IMR-90 (cell line): ENCODE measurements at regions not wholly inside any gene's neighbourhood (a gene's known extent, or its start where the extent isn't known, plus 50 kb on each side); places are given as distances from the start of the nearest gene placed in this dataset.

Experiments used
- ATAC-seq: fragments of 200-7000 bp; cut with Tn5 transposase; 2 replicates; pipeline ENCODE4 v1.9.1; 2020; ENCODE audit warnings: low read depth, mild to moderate bottlenecking, moderate library complexity
- BruUV-seq: library from RNA; stranded (reverse); fragments of 400-500 nt; replicated peaks from 2 replicates; lab custom pipeline; 2021; lab: Mats Ljungman, UMichigan
- CTCF ChIA-PET: fragments of 300-600 bp; formaldehyde crosslinking; extraction: SDS; loops from one replicate; lab custom pipeline; 2021; ENCODE audit warnings: antibody characterized with exemption; lab: Yijun Ruan, JAX
- POLR2A ChIA-PET: fragments of 300-600 bp; sonication (Branson Sonifier 250); formaldehyde crosslinking; loops from one replicate; lab custom pipeline; 2022; ENCODE audit warnings: antibody characterized with exemption; ENCODE audit not compliant: unreplicated experiment; lab: Charles Lee
- DNase-seq: peaks from one replicate; pipeline ENCODE4 v3.0.0; 2013
- H2AFZ ChIP-seq: replicated peaks from 2 replicates; pipeline ENCODE3; 2013; ENCODE audit warnings: low read length, mild to moderate bottlenecking; ENCODE audit not compliant: poor library complexity
- H2AK5ac ChIP-seq: 2 replicates; pipeline ENCODE4 v1.6.1; 2013; ENCODE audit warnings: low read depth, low read length, inconsistent platforms
- H2AK9ac ChIP-seq: replicated peaks from 2 replicates; pipeline ENCODE3; 2013; ENCODE audit warnings: mild to moderate bottlenecking, low read depth, low read length, moderate library complexity; ENCODE audit not compliant: poor library complexity
- H2BK120ac ChIP-seq: 2 replicates; pipeline ENCODE4 v1.6.1; 2013; ENCODE audit warnings: low read depth, low read length, inconsistent platforms
- H2BK15ac ChIP-seq: 3 replicates; pipeline ENCODE4 v1.6.1; 2013; ENCODE audit warnings: low read depth, low read length, inconsistent platforms
- H2BK20ac ChIP-seq: 2 replicates; pipeline ENCODE4 v1.6.1; 2013; ENCODE audit warnings: low read depth, mild to moderate bottlenecking, inconsistent platforms, low read length, moderate library complexity
- H2BK5ac ChIP-seq: 2 replicates; pipeline ENCODE4 v1.6.1; 2013; ENCODE audit warnings: mild to moderate bottlenecking, low read depth, low read length, inconsistent platforms; ENCODE audit not compliant: poor library complexity, severe bottlenecking
- H3K14ac ChIP-seq: replicated peaks from 2 replicates; pipeline ENCODE4 v1.6.1; 2013; ENCODE audit warnings: low read depth, low read length, inconsistent platforms
- H3K18ac ChIP-seq: 2 replicates; pipeline ENCODE4 v1.6.1; 2013; ENCODE audit warnings: low read depth, low read length, control low read depth
- H3K23ac ChIP-seq: 2 replicates; pipeline ENCODE4 v1.6.1; 2013; ENCODE audit warnings: low read depth, low read length, inconsistent platforms
- H3K27ac ChIP-seq: 2 replicates; pipeline ENCODE4 v1.5.1; 2013; ENCODE audit warnings: mild to moderate bottlenecking, control low read depth, low read length; ENCODE audit not compliant: insufficient read depth
- H3K27me3 ChIP-seq: 2 replicates; pipeline ENCODE4 v1.6.1; 2013; ENCODE audit warnings: low read length; ENCODE audit not compliant: control insufficient read depth, insufficient read depth
- H3K36me3 ChIP-seq: 2 replicates; pipeline ENCODE4 v1.6.1; 2013; ENCODE audit warnings: low read length, mixed read lengths; ENCODE audit not compliant: control insufficient read depth, insufficient read depth
- H3K4ac ChIP-seq: 2 replicates; pipeline ENCODE4 v1.6.1; 2013; ENCODE audit warnings: low read depth, low read length, inconsistent platforms
- H3K4me1 ChIP-seq: 2 replicates; pipeline ENCODE4 v1.6.1; 2013; ENCODE audit warnings: low read length, mixed read lengths; ENCODE audit not compliant: control insufficient read depth, insufficient read depth
- H3K4me2 ChIP-seq: 2 replicates; pipeline ENCODE4 v1.6.1; 2013; ENCODE audit warnings: low read depth, mild to moderate bottlenecking, control low read depth, low read length, moderate library complexity
- H3K4me3 ChIP-seq: 2 replicates; pipeline ENCODE4 v1.5.1; 2013; ENCODE audit warnings: low read depth, mild to moderate bottlenecking, control low read depth, low read length, moderate library complexity; ENCODE audit not compliant: insufficient read depth
- H3K56ac ChIP-seq: 2 replicates; pipeline ENCODE4 v1.6.1; 2013; ENCODE audit warnings: low read length, inconsistent platforms; ENCODE audit not compliant: insufficient read depth; ENCODE audit errors: extremely low read depth
- H3K79me1 ChIP-seq, 2 experiments: 2 replicates each; pipeline ENCODE4 v1.6.1; 2013; ENCODE audit warnings: low read length in 2 of 2, inconsistent platforms in 1 of 2, low read depth in 1 of 2
- H3K9ac ChIP-seq: 2 replicates; pipeline ENCODE4 v1.6.1; 2013; ENCODE audit warnings: low read depth, low read length, control low read depth
- H3K9me1 ChIP-seq: 2 replicates; pipeline ENCODE4 v1.6.1; 2013; ENCODE audit warnings: low read length, inconsistent platforms; ENCODE audit not compliant: insufficient read depth
- H3K9me3 ChIP-seq: 2 replicates; pipeline ENCODE4 v1.6.1; 2013; ENCODE audit warnings: low read length; ENCODE audit not compliant: control insufficient read depth, insufficient read depth
- H4K20me1 ChIP-seq: 2 replicates; pipeline ENCODE4 v1.6.1; 2013; ENCODE audit warnings: low read length, inconsistent platforms; ENCODE audit not compliant: insufficient read depth
- H4K5ac ChIP-seq: 2 replicates; pipeline ENCODE4 v1.6.1; 2013; ENCODE audit warnings: mild to moderate bottlenecking, low read depth, low read length, control low read depth
- H4K8ac ChIP-seq, 2 experiments: 2 replicates each; pipeline ENCODE4 v1.6.1; 2013; ENCODE audit warnings: low read depth in 2 of 2, low read length in 2 of 2, control low read depth in 1 of 2, inconsistent platforms in 1 of 2
- H4K91ac ChIP-seq: 2 replicates; pipeline ENCODE4 v1.6.1; 2013; ENCODE audit warnings: low read depth, low read length, inconsistent platforms; ENCODE audit not compliant: insufficient read depth
- BHLHE40 ChIP-seq: fragments of 150-350 bp; IDR thresholded peaks from 2 replicates; pipeline ENCODE4 v1.6.1; 2016; ENCODE audit warnings: mild to moderate bottlenecking, low read depth, low read length
- CEBPB ChIP-seq: IDR thresholded peaks from 2 replicates; pipeline ENCODE4 v1.6.1; 2012; ENCODE audit warnings: low read depth, low read length, improper control_type of control experiment
- CHD1 ChIP-seq: IDR thresholded peaks from 2 replicates; pipeline ENCODE4 v1.6.1; 2012; ENCODE audit warnings: low read depth, low read length, improper control_type of control experiment
- CTCF ChIP-seq: conservative IDR thresholded peaks from 2 replicates; pipeline ENCODE4 v1.5.1; 2012; ENCODE audit warnings: mild to moderate bottlenecking, low read depth, low read length, improper control_type of control experiment
- ELK1 ChIP-seq: fragments of 150-350 bp; IDR thresholded peaks from 2 replicates; pipeline ENCODE4 v1.6.1; 2016; ENCODE audit warnings: low read depth, mild to moderate bottlenecking, low read length, moderate library complexity, borderline replicate concordance
- FOS ChIP-seq: fragments of 150-350 bp; IDR thresholded peaks from 2 replicates; pipeline ENCODE4 v1.6.1; 2016; ENCODE audit warnings: low read depth, low read length
- MAFK ChIP-seq: IDR thresholded peaks from 2 replicates; pipeline ENCODE4 v1.6.1; 2012; ENCODE audit warnings: low read depth, low read length, improper control_type of control experiment
- MAZ ChIP-seq: IDR thresholded peaks from 2 replicates; pipeline ENCODE4 v1.6.1; 2012; ENCODE audit warnings: low read depth, mild to moderate bottlenecking, low read length, improper control_type of control experiment, moderate library complexity, borderline replicate concordance
- MXI1 ChIP-seq: IDR thresholded peaks from 2 replicates; pipeline ENCODE4 v1.6.1; 2012; ENCODE audit warnings: low read depth, mild to moderate bottlenecking, low read length, moderate library complexity, borderline replicate concordance
- NFE2L2 ChIP-seq: fragments of 150-350 bp; IDR thresholded peaks from 2 replicates; pipeline ENCODE4 v1.6.1; 2016; ENCODE audit warnings: low read depth, mild to moderate bottlenecking, low read length
- POLR2A ChIP-seq: IDR thresholded peaks from 2 replicates; pipeline ENCODE4 v1.6.1; 2012; ENCODE audit warnings: mild to moderate bottlenecking, low read depth, low read length
- RAD21 ChIP-seq: IDR thresholded peaks from 2 replicates; pipeline ENCODE4 v1.6.1; 2012; ENCODE audit warnings: low read length, improper control_type of control experiment
- RCOR1 ChIP-seq: IDR thresholded peaks from 2 replicates; pipeline ENCODE4 v1.6.1; 2012; ENCODE audit warnings: mild to moderate bottlenecking, low read length, improper control_type of control experiment; ENCODE audit not compliant: insufficient replicate concordance
- RFX5 ChIP-seq: IDR thresholded peaks from 2 replicates; pipeline ENCODE4 v1.8.0; 2012; ENCODE audit warnings: low read depth, mild to moderate bottlenecking, low read length, moderate library complexity
- SMC3 ChIP-seq: fragments of 150-350 bp; IDR thresholded peaks from 2 replicates; pipeline ENCODE4 v1.6.1; 2016; ENCODE audit warnings: low read depth, mild to moderate bottlenecking, antibody characterized with exemption, low read length, moderate library complexity
- USF2 ChIP-seq: fragments of 150-350 bp; IDR thresholded peaks from 2 replicates; pipeline ENCODE4 v1.6.1; 2017; ENCODE audit warnings: mild to moderate bottlenecking, antibody characterized with exemption, low read length, low read depth
- WGBS, 2 experiments: methylation state at CpG; one replicate each; pipeline versions ENCODE4 v1.1.5 to v1.1.7; 2013; ENCODE audit warnings: missing lambda C conversion rate in 2 of 2; ENCODE audit not compliant: insufficient read length in 1 of 2; ENCODE audit errors: extremely low coverage in 2 of 2; 5-methylcytosine and 5-hydroxymethylcytosine counted together
- dilution Hi-C: fragments of 300-500 bp; cut with HindIII; formaldehyde crosslinking; loops from one replicate; pipeline ENCODE4 v1.14.3; 2018; ENCODE audit warnings: low sequenced_read_pairs; ENCODE audit not compliant: unreplicated experiment
- in situ Hi-C: fragments of 300-500 bp; cut with MboI; formaldehyde crosslinking; loops from 3 replicates; pipeline ENCODE4 v1.14.3; 2019; ENCODE audit warnings: low sequenced_read_pairs, inconsistent platforms, mixed read lengths
- intact Hi-C: fragments of 100-400 bp; cut with micrococcal nuclease; formaldehyde crosslinking; loops from 2 replicates; pipeline ENCODE4 v1.10.0; 2022

GRCh38 chr18:43543236-43543635 is 265.9 kb upstream of the SYT4 start:
- H3K56ac ChIP-seq: no peak overlapping the region
- H3K27me3 ChIP-seq: no peaks in the 10 kb centered on the region
- H3K23ac ChIP-seq: no peak overlapping the region
- H3K9me1 ChIP-seq: no peaks in the 10 kb centered on the region
- intact Hi-C loops: no loop called here
- no peak overlapping the region for H2BK5ac ChIP-seq
- no peak overlapping the region for H3K14ac ChIP-seq
- DNase-seq (no peak), ATAC-seq (no peak)
- no peak overlapping the region for H2AFZ ChIP-seq
- CTCF ChIA-PET: no interaction called here
- BruUV-seq: no TSS peak
- 76% methylated on average over 2 of the region's 4 CpGs; no CpG with 5 or more reads in 1 of the 2 experiments for WGBS, 2 experiments
- no peak overlapping the region for H3K9ac ChIP-seq
- no peaks in the 10 kb centered on the region for H3K79me1 ChIP-seq
- H4K5ac ChIP-seq: no peak overlapping the region
- no peak overlapping the region for H2BK15ac ChIP-seq
- no peak overlapping the region for H3K4me2 ChIP-seq
- no peak for TF ChIP-seq POLR2A
- TF ChIP-seq CEBPB: no peak
- TF ChIP-seq MAFK: no peak
- TF ChIP-seq BHLHE40: no peak
- TF ChIP-seq FOS: no peak
- TF ChIP-seq NFE2L2: no peak
- no peak for TF ChIP-seq ELK1
- TF ChIP-seq USF2: no peak
- TF ChIP-seq CTCF: no peak
- no peak for TF ChIP-seq RCOR1
- no peak for TF ChIP-seq SMC3
- TF ChIP-seq RFX5: no peak
- TF ChIP-seq MXI1: no peak
- no peak for TF ChIP-seq CHD1
- TF ChIP-seq RAD21: no peak
- TF ChIP-seq MAZ: no peak
- H2BK20ac ChIP-seq: no peak overlapping the region
- H2AK9ac ChIP-seq: no peak overlapping the region
- dilution Hi-C loops: no loop called here
- no peak overlapping the region for H3K4ac ChIP-seq
- no peak overlapping the region for H2AK5ac ChIP-seq
- H3K4me3 ChIP-seq: no peak overlapping the region
- no peaks in the 10 kb centered on the region for H3K4me1 ChIP-seq
- no peaks in the 10 kb centered on the region for H4K20me1 ChIP-seq
- H3K36me3 ChIP-seq: no peaks in the 10 kb centered on the region
- in situ Hi-C loops: no loop called here
- H3K18ac ChIP-seq: no peak overlapping the region
- no peaks in the 10 kb centered on the region; the same call in 1 of the 2 replicates for H3K9me3 ChIP-seq
- POLR2A ChIA-PET: no interaction called here
- no peak overlapping the region for H4K8ac ChIP-seq
- no peak overlapping the region for H4K91ac ChIP-seq
- H3K27ac ChIP-seq: no peak overlapping the region
- no peak overlapping the region for H2BK120ac ChIP-seq
